ENCODE measurements at regions not wholly inside any gene's neighbourhood (a gene's known extent, or its start where the extent isn't known, plus 50 kb on each side); places are given as distances from the start of the nearest gene placed in this dataset.

GRCh38 chr11:134539285-134539684, 127.2 kb upstream of the B3GAT1 start:
- TF ChIP-seq CTCF (IDR thresholded peaks at IDR 0.05) = no peak
- TF ChIP-seq POLR2A (IDR thresholded peaks at IDR 0.05) = no peak

All from heart left ventricle (tissue), 13 donors.